Lower leg skin (tissue), 3 donors: ENCODE measurements at regions not wholly inside any gene's neighbourhood (a gene's known extent, or its start where the extent isn't known, plus 50 kb on each side); places are given as distances from the start of the nearest gene placed in this dataset.

ENCODE experiments used
- POLR2A ChIP-seq, 2 donors: fragments of 450-650 bp; IDR thresholded peaks; one replicate each; pipeline ENCODE4 v1.6.1; 2016 to 2017; ENCODE audit warnings: antibody characterized with exemption in 2 of 2, mild to moderate bottlenecking in 1 of 2, moderate library complexity in 1 of 2
- TF ChIP-seq, protein P1 (sequence below), 3 donors: fragments of 450-650 bp; IDR thresholded peaks; one replicate each; pipeline ENCODE4 v1.5.1; 2016; ENCODE audit warnings: antibody characterized with exemption in 3 of 3, mild to moderate bottlenecking in 3 of 3, moderate library complexity in 2 of 3

DNA sequence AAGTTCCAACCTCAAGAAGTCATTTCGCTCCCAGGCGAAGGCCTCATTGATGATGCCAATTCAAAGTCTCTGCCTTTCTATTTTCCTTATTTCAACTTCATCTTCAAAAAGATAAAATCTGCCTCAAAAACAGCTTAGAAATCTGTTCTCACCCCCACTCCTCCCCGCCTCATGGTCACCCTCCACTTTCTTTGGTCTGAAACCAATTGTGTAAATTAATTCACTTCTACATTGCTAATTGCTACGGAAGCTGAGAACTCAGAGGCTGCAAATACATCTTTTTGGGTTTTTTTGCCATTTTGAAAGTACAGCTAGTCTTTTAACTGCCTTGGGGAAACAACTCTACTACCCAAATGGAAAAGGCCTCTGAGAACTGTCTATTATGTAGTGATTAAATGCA, 350.0 kb upstream of the SLC24A2 start:
- TF ChIP-seq, protein P1, sequence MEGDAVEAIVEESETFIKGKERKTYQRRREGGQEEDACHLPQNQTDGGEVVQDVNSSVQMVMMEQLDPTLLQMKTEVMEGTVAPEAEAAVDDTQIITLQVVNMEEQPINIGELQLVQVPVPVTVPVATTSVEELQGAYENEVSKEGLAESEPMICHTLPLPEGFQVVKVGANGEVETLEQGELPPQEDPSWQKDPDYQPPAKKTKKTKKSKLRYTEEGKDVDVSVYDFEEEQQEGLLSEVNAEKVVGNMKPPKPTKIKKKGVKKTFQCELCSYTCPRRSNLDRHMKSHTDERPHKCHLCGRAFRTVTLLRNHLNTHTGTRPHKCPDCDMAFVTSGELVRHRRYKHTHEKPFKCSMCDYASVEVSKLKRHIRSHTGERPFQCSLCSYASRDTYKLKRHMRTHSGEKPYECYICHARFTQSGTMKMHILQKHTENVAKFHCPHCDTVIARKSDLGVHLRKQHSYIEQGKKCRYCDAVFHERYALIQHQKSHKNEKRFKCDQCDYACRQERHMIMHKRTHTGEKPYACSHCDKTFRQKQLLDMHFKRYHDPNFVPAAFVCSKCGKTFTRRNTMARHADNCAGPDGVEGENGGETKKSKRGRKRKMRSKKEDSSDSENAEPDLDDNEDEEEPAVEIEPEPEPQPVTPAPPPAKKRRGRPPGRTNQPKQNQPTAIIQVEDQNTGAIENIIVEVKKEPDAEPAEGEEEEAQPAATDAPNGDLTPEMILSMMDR (IDR thresholded peaks at IDR 0.05) = no peak
- no peak for TF ChIP-seq POLR2A (IDR thresholded peaks at IDR 0.05)
